Activated naive CD4-positive, alpha-beta T cell treated with anti-CD3 and anti-CD28 coated beads, Interleukin-2, amount 10 ng/mL, durations not matched to agents 7 days and 5 days (primary cell): ENCODE measurements at regions not wholly inside any gene's neighbourhood (a gene's known extent, or its start where the extent isn't known, plus 50 kb on each side); places are given as distances from the start of the nearest gene placed in this dataset.
"Not testable (repeated sequence)": the region's sequence is repeated elsewhere in the genome, so short reads cannot be mapped to it uniquely, and the experiment has no call there.

Experiments
- CTCF ChIA-PET: fragments of 350-600 bp; sonication (Branson Sonifier 250); formaldehyde crosslinking; loops from one replicate; lab custom pipeline; 2021; ENCODE audit warnings: antibody characterized with exemption; lab: Charles Lee
- DNase-seq: peaks from one replicate; pipeline ENCODE4 v3.0.0-alpha.2; 2020
- H3K27ac Mint-ChIP-seq: one replicate; pipeline ENCODE4 v1.8.0; 2021; ENCODE audit warnings: mild to moderate bottlenecking, moderate library complexity, mixed read lengths
- H3K27me3 Mint-ChIP-seq: one replicate; pipeline ENCODE4 v1.8.0; 2021; ENCODE audit warnings: mild to moderate bottlenecking, mixed read lengths
- H3K36me3 Mint-ChIP-seq: one replicate; pipeline ENCODE4 v1.8.0; 2021; ENCODE audit warnings: mixed read lengths
- H3K4me1 Mint-ChIP-seq: one replicate; pipeline ENCODE4 v1.8.0; 2021; ENCODE audit warnings: mixed read lengths
- H3K4me3 Mint-ChIP-seq: one replicate; pipeline ENCODE4 v1.8.0; 2021; ENCODE audit warnings: mild to moderate bottlenecking, moderate library complexity, mixed read lengths
- H3K9me3 Mint-ChIP-seq: one replicate; pipeline ENCODE4 v1.8.0; 2021; ENCODE audit warnings: mixed read lengths

GRCh38 chr6:74549746-74550145 lies 656.1 kb downstream of the COL12A1 start:
- Mint-ChIP-seq H3K36me3 (no peaks in the 10 kb centered on the region), H3K4me3 (no peak overlapping the region), H3K9me3 (no peaks in the 10 kb centered on the region)

GRCh38 chr6:74534465-74535211 lies 671.2 kb downstream of the COL12A1 start:
- no peaks in the 10 kb centered on the region for H3K4me1 Mint-ChIP-seq
- no peak for DNase-seq
- CTCF ChIA-PET: no interaction called here
- H3K36me3 Mint-ChIP-seq: no peaks in the 10 kb centered on the region
- no peaks in the 10 kb centered on the region for H3K27me3 Mint-ChIP-seq
- no peak overlapping the region for H3K4me3 Mint-ChIP-seq
- no peaks in the 10 kb centered on the region for H3K9me3 Mint-ChIP-seq
- no peak overlapping the region for H3K27ac Mint-ChIP-seq

More at GRCh38 chr6:74549746-74550145, 656.1 kb downstream of the COL12A1 start:
- no peaks in the 10 kb centered on the region for H3K27me3 Mint-ChIP-seq
- CTCF ChIA-PET: no interaction called here
- no peaks in the 10 kb centered on the region for H3K4me1 Mint-ChIP-seq
- no peak overlapping the region for H3K27ac Mint-ChIP-seq
- no peak for DNase-seq

GRCh38 chr6:74519163-74519562 lies 686.7 kb downstream of the COL12A1 start:
- no peak overlapping the region for H3K27ac Mint-ChIP-seq
- no peaks in the 10 kb centered on the region for H3K36me3 Mint-ChIP-seq
- no peaks in the 10 kb centered on the region for H3K27me3 Mint-ChIP-seq
- H3K9me3 Mint-ChIP-seq: peaks cover 3% of the 10 kb centered on the region
- DNase-seq: no peak
- H3K4me1 Mint-ChIP-seq: no peaks in the 10 kb centered on the region
- H3K4me3 Mint-ChIP-seq: no peak overlapping the region
- CTCF ChIA-PET: no interaction called here

GRCh38 chr6:74518035-74518434 lies 687.8 kb downstream of the COL12A1 start:
- DNase-seq: no peak
- Mint-ChIP-seq H3K4me3 (no peak overlapping the region), H3K36me3 (no peaks in the 10 kb centered on the region), H3K9me3 (peaks cover 3% of the 10 kb centered on the region), H3K27ac (no peak overlapping the region), H3K27me3 (no peaks in the 10 kb centered on the region), H3K4me1 (no peaks in the 10 kb centered on the region)
- CTCF ChIA-PET: no interaction called here

GRCh38 chr6:74510878-74511277 lies 695.0 kb downstream of the COL12A1 start:
- CTCF ChIA-PET: no interaction called here
- Mint-ChIP-seq H3K4me3 (no peak overlapping the region), H3K9me3 (peaks cover 6% of the 10 kb centered on the region), H3K4me1 (no peaks in the 10 kb centered on the region), H3K27me3 (no peaks in the 10 kb centered on the region), H3K27ac (no peak overlapping the region), H3K36me3 (no peaks in the 10 kb centered on the region)
- DNase-seq: no peak

GRCh38 chr6:74507649-74508048 lies 698.2 kb downstream of the COL12A1 start:
- Mint-ChIP-seq H3K36me3 (no peaks in the 10 kb centered on the region), H3K4me1 (no peaks in the 10 kb centered on the region), H3K9me3 (peaks cover 22% of the 10 kb centered on the region), H3K4me3 (no peak overlapping the region), H3K27me3 (no peaks in the 10 kb centered on the region), H3K27ac (no peak overlapping the region)
- no peak for DNase-seq
- CTCF ChIA-PET: no interaction called here

- Mint-ChIP-seq H3K27me3 (no peaks in the 10 kb centered on the region), H3K9me3 (peaks cover 20% of the 10 kb centered on the region), H3K27ac (no peak overlapping the region), H3K4me1 (no peaks in the 10 kb centered on the region), H3K36me3 (no peaks in the 10 kb centered on the region), H3K4me3 (no peak overlapping the region)
- CTCF ChIA-PET: no interaction called here
- DNase-seq: no peak
These were observed 700.5 kb downstream of the COL12A1 start for GRCh38 chr6:74505391-74505790.

GRCh38 chr6:74504941-74505340 lies 700.9 kb downstream of the COL12A1 start:
- no peak overlapping the region for H3K27ac Mint-ChIP-seq
- no peaks in the 10 kb centered on the region for H3K27me3 Mint-ChIP-seq
- no peaks in the 10 kb centered on the region for H3K4me1 Mint-ChIP-seq
- H3K9me3 Mint-ChIP-seq: peaks cover 20% of the 10 kb centered on the region
- DNase-seq: no peak
- CTCF ChIA-PET: no interaction called here
- no peak overlapping the region for H3K4me3 Mint-ChIP-seq
- H3K36me3 Mint-ChIP-seq: no peaks in the 10 kb centered on the region

- DNase-seq: no peak
- H3K9me3 Mint-ChIP-seq: peaks cover 6% of the 10 kb centered on the region
- no peaks in the 10 kb centered on the region for H3K4me1 Mint-ChIP-seq
- CTCF ChIA-PET: interaction anchor here (0.5 to 0.6 kb wide), 2 partner anchors 101 to 509 kb away, joined by 4 read pairs; no protein-coding TSS in a partner anchor
- no peak overlapping the region for H3K27ac Mint-ChIP-seq
- no peaks in the 10 kb centered on the region for H3K36me3 Mint-ChIP-seq
- H3K27me3 Mint-ChIP-seq: no peaks in the 10 kb centered on the region
- no peak overlapping the region for H3K4me3 Mint-ChIP-seq
These were observed 713.3 kb downstream of the COL12A1 start for GRCh38 chr6:74492587-74492986.

GRCh38 chr6:74491844-74492374 lies 713.9 kb downstream of the COL12A1 start:
- H3K27ac Mint-ChIP-seq: no peak overlapping the region
- no peaks in the 10 kb centered on the region for H3K27me3 Mint-ChIP-seq
- no peaks in the 10 kb centered on the region for H3K4me1 Mint-ChIP-seq
- no peaks in the 10 kb centered on the region for H3K36me3 Mint-ChIP-seq
- CTCF ChIA-PET: interaction anchor here (0.5 to 0.6 kb wide), 2 partner anchors 101 to 510 kb away, joined by 4 read pairs; no protein-coding TSS in a partner anchor
- peaks cover 6% of the 10 kb centered on the region for H3K9me3 Mint-ChIP-seq
- no peak for DNase-seq
- H3K4me3 Mint-ChIP-seq: no peak overlapping the region

GRCh38 chr6:74488726-74489125 lies 717.1 kb downstream of the COL12A1 start:
- H3K4me3 Mint-ChIP-seq, H3K4me1 Mint-ChIP-seq, CTCF ChIA-PET, H3K27ac Mint-ChIP-seq, H3K27me3 Mint-ChIP-seq, H3K36me3 Mint-ChIP-seq, DNase-seq: not testable (repeated sequence)
- H3K9me3 Mint-ChIP-seq: peaks cover 10% of the 10 kb centered on the region

- Mint-ChIP-seq H3K4me3 (no peak overlapping the region), H3K27ac (no peak overlapping the region), H3K27me3 (no peaks in the 10 kb centered on the region), H3K4me1 (no peaks in the 10 kb centered on the region), H3K9me3 (peaks cover 6% of the 10 kb centered on the region), H3K36me3 (no peaks in the 10 kb centered on the region)
- no peak for DNase-seq
- CTCF ChIA-PET: no interaction called here
These were observed 723.7 kb downstream of the COL12A1 start for GRCh38 chr6:74482180-74482579.

- Mint-ChIP-seq H3K9me3 (no peaks in the 10 kb centered on the region), H3K27ac (no peak overlapping the region), H3K4me1 (no peaks in the 10 kb centered on the region), H3K27me3 (no peaks in the 10 kb centered on the region), H3K36me3 (no peaks in the 10 kb centered on the region), H3K4me3 (no peak overlapping the region)
- DNase-seq: no peak
- CTCF ChIA-PET: no interaction called here
These were observed 725.3 kb downstream of the COL12A1 start for GRCh38 chr6:74480561-74480960.

GRCh38 chr6:74479960-74480359 lies 725.9 kb downstream of the COL12A1 start:
- DNase-seq: no peak
- no peaks in the 10 kb centered on the region for H3K36me3 Mint-ChIP-seq
- no peak overlapping the region for H3K4me3 Mint-ChIP-seq
- H3K27me3 Mint-ChIP-seq: no peaks in the 10 kb centered on the region
- no peak overlapping the region for H3K27ac Mint-ChIP-seq
- no peaks in the 10 kb centered on the region for H3K4me1 Mint-ChIP-seq
- CTCF ChIA-PET: no interaction called here
- no peaks in the 10 kb centered on the region for H3K9me3 Mint-ChIP-seq

- no peak for DNase-seq
- Mint-ChIP-seq H3K9me3 (no peaks in the 10 kb centered on the region), H3K4me1 (no peaks in the 10 kb centered on the region), H3K27ac (no peak overlapping the region), H3K36me3 (no peaks in the 10 kb centered on the region), H3K27me3 (no peaks in the 10 kb centered on the region), H3K4me3 (no peak overlapping the region)
- CTCF ChIA-PET: no interaction called here
These were observed 726.4 kb downstream of the COL12A1 start for GRCh38 chr6:74479420-74479819.
